HEK293T (cell line): ENCODE measurements at regions not wholly inside any gene's neighbourhood (a gene's known extent, or its start where the extent isn't known, plus 50 kb on each side); places are given as distances from the start of the nearest gene placed in this dataset.

Experiments used
- CTCF ChIA-PET: fragments of 350-600 bp; formaldehyde crosslinking; extraction: SDS; loops from one replicate; lab custom pipeline; 2021; ENCODE audit warnings: antibody characterized with exemption, inconsistent platforms; lab: Yijun Ruan, JAX
- POLR2A ChIA-PET: fragments of 350-600 bp; formaldehyde crosslinking; extraction: SDS; loops from one replicate; lab custom pipeline; 2020; ENCODE audit warnings: antibody characterized with exemption, inconsistent platforms; lab: Yijun Ruan, JAX
- DNase-seq: peaks from one replicate; pipeline ENCODE4 v3.0.0; 2012; ENCODE audit warnings: mixed read lengths; ENCODE audit errors: extremely low spot score
- ARNT ChIP-seq: fragments of 450-650 bp; IDR thresholded peaks from 2 replicates; pipeline ENCODE4 v1.6.1; 2017; ENCODE audit warnings: mild to moderate bottlenecking
- BHLHE40 ChIP-seq: fragments of 450-650 bp; IDR thresholded peaks from 2 replicates; pipeline ENCODE4 v1.6.1; 2016; ENCODE audit warnings: mild to moderate bottlenecking, moderate library complexity, borderline replicate concordance
- CTBP1 ChIP-seq: fragments of 450-650 bp; IDR thresholded peaks from 2 replicates; pipeline ENCODE4 v1.6.1; 2016; ENCODE audit warnings: borderline replicate concordance
- ELF4 ChIP-seq: fragments of 450-650 bp; IDR thresholded peaks from 2 replicates; pipeline ENCODE4 v1.6.1; 2017; ENCODE audit warnings: antibody characterized with exemption
- FOXA1 ChIP-seq: fragments of 450-650 bp; IDR thresholded peaks from 2 replicates; pipeline ENCODE4 v1.6.1; 2016; ENCODE audit warnings: mild to moderate bottlenecking
- FOXK2 ChIP-seq: fragments of 450-650 bp; IDR thresholded peaks from 2 replicates; pipeline ENCODE4 v1.6.1; 2016; ENCODE audit warnings: mild to moderate bottlenecking
- FOXM1 ChIP-seq: fragments of 450-650 bp; IDR thresholded peaks from 2 replicates; pipeline ENCODE4 v1.6.1; 2017; ENCODE audit warnings: mild to moderate bottlenecking, borderline replicate concordance
- HDGF ChIP-seq: fragments of 450-650 bp; IDR thresholded peaks from 2 replicates; pipeline ENCODE4 v1.6.1; 2017; ENCODE audit warnings: antibody characterized with exemption, borderline replicate concordance
- L3MBTL2 ChIP-seq: fragments of 450-650 bp; conservative IDR thresholded peaks from 2 replicates; pipeline ENCODE4 v1.6.1; 2016; ENCODE audit warnings: mild to moderate bottlenecking
- LEF1 ChIP-seq: fragments of 450-650 bp; IDR thresholded peaks from 2 replicates; pipeline ENCODE4 v1.6.1; 2017; ENCODE audit warnings: mild to moderate bottlenecking, borderline replicate concordance
- NFRKB ChIP-seq: fragments of 450-650 bp; IDR thresholded peaks from 2 replicates; pipeline ENCODE4 v1.6.1; 2016; ENCODE audit warnings: mild to moderate bottlenecking, moderate library complexity
- PKNOX1 ChIP-seq: fragments of 450-650 bp; IDR thresholded peaks from 2 replicates; pipeline ENCODE4 v1.6.1; 2016
- SP1 ChIP-seq: fragments of 450-650 bp; IDR thresholded peaks from 2 replicates; pipeline ENCODE4 v1.6.1; 2017
- SUZ12 ChIP-seq: fragments of 450-650 bp; IDR thresholded peaks from 2 replicates; pipeline ENCODE4 v1.6.1; 2016; ENCODE audit warnings: mild to moderate bottlenecking
- TARDBP ChIP-seq: fragments of 450-650 bp; IDR thresholded peaks from 2 replicates; pipeline ENCODE4 v1.6.1; 2016
- ZNF384 ChIP-seq: fragments of 450-650 bp; IDR thresholded peaks from 2 replicates; pipeline ENCODE4 v1.6.1; 2016

GRCh38 chr13:31968473-31968872, 63.1 kb upstream of the FRY start:
- CTCF ChIA-PET, result no interaction called here
- no peak for TF ChIP-seq NFRKB
- POLR2A ChIA-PET, result no interaction called here
- DNase-seq, result no peak

- no peak for DNase-seq
- no peak for TF ChIP-seq BHLHE40
- TF ChIP-seq TARDBP, result no peak
- TF ChIP-seq LEF1, result no peak
- no peak for TF ChIP-seq FOXK2
- TF ChIP-seq SP1, result no peak
- TF ChIP-seq SUZ12, result no peak
- no peak for TF ChIP-seq CTBP1
- TF ChIP-seq FOXM1, result no peak
- no peak for TF ChIP-seq FOXA1
- no peak for TF ChIP-seq PKNOX1
- TF ChIP-seq ARNT, result no peak
- TF ChIP-seq HDGF, result no peak
- ChIA-PET CTCF (no interaction called here), POLR2A (no interaction called here)
Measured at GRCh38 chr13:31970231-31970930, 61.2 kb upstream of the FRY start.

GRCh38 chr13:31972453-31972852, 59.1 kb upstream of the FRY start:
- DNase-seq, result no peak
- TF ChIP-seq FOXM1, result no peak
- no peak for TF ChIP-seq FOXK2
- TF ChIP-seq HDGF, result no peak
- TF ChIP-seq ELF4, result no peak
- no peak for TF ChIP-seq SUZ12
- POLR2A ChIA-PET, result no interaction called here
- CTCF ChIA-PET, result no interaction called here

DNA sequence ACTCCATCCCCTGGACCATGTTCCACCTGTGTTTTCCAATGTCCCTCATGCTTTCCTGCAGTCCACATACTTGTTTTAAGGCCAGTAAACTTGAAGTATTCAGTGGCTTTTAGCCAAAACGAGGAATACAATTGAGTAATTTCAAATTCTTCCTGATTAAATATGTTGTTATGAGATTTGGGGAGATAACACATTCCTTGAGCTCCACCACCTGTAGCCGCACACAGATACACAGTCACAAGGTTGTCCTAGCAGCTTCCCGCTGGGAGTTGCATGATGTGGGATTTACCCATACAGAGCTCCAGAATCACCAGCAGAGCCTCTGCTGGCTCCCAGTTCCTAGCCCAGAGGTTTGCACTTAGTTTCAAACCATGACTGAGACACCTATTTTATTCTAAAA, 53.6 kb upstream of the FRY start:
- TF ChIP-seq ARNT (no peak), TARDBP (no peak), HDGF (no peak), SUZ12 (no peak)
- CTCF ChIA-PET, result no interaction called here
- POLR2A ChIA-PET, result no interaction called here
- DNase-seq, result no peak

DNA sequence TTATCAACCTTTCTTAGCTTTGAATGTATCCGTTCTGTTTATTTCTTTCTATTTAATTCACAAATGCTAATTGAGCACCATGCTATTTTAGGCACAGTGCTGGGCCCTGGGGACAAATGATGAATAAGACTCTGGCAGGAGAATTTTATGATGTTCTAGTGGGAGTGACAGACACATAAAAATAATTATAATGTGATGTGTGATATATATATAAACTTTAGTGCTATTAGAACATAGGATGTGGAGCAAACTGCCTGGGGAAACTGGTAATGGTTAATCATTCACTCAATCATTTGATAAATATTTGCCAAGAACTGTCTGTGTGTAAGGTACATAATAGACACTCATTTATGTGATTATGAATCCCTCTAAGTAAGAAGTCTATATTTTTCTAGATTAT, 50.7 kb upstream of the FRY start:
- ChIA-PET CTCF (no interaction called here), POLR2A (no interaction called here)
- no peak for DNase-seq
- no peak for TF ChIP-seq LEF1
- no peak for TF ChIP-seq NFRKB
- TF ChIP-seq ZNF384, result no peak
- no peak for TF ChIP-seq L3MBTL2
- no peak for TF ChIP-seq ARNT
- TF ChIP-seq FOXM1, result no peak
- no peak for TF ChIP-seq FOXK2
